NCI-H774 (cell line): ENCODE measurements at regions not wholly inside any gene's neighbourhood (a gene's known extent, or its start where the extent isn't known, plus 50 kb on each side); places are given as distances from the start of the nearest gene placed in this dataset.

ENCODE experiments used
- DNase-seq: peaks from one replicate; lab custom pipeline; 2025; lab: John Stamatoyannopoulos, UW

DNA sequence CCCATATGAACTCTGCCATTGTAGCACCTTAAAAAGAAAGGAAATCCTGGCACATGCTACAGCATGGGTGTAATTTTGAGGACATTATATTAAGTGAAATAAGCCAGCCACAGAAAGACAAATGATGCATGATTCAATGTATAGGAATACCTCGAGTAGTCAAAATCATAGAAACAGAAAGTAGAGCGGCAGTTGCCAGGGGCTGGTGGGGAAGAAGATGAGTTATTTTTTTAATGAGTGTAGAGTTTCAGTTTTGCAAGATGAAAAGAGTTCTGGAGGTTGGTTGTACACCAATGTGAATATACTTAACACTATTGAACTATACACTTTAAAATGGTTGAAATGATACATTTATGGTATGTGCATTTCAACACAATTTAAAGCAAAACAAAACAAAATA is 133.0 kb downstream of the ZDHHC21 start:
- no peak for DNase-seq

DNA sequence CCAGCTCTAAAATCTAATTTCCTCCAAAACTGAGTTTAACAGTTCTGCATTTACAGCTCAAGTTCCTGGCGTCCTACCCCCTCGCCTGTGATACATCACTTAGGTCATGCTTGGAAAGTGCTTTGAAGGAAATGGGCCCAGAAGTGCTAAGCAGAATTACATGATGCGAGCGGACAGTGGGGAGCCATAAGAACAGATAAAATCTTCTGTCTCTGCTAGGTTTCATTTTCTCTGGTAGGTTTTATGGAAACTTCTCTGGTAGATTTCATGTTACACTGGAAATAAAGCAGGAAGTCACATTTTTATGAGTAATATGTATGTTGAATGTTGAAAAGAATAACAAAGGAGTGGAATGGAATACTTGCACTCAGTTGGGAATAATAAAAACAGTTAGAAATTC is 138.3 kb downstream of the ZDHHC21 start:
- no peak for DNase-seq

DNA sequence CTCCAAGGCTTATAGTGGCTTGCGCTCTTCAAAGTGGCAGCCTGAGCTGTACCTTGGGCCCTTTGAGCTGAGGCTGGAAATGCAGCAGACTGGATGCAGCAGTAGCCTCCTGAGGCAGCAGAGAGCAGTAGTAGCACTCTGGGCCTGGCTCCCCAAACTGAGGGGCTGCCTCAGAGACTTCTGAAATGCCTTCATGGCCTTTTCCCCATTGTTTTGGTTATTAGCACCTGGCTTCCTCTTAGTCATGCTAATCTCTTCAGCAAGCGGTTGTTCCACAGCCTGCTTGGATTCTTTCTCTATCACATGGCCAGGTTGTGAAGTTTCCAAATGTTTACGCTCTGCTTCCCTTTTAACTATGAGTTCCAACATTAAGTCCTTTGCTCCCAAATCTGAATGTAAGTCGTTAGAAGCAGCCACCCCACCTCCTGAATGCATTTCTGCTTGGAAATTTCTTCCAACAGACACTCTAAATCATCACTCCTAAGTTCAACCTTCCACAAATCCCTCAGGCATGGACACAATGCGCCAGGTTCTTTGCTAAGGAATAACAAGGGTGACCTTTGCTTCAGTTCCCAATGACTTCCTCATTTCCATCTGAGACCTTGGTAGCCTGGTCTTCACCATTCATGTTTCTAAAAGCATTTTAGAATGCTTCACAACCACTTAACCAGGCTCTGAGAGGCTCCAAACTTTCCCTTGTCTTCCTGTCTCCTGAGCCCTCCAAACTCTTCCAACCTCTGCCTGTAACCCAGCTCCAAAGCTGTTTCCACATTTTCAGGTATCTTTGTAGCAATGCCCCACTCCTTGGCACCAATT is 145.8 kb downstream of the ZDHHC21 start:
- DNase-seq = no peak

DNA sequence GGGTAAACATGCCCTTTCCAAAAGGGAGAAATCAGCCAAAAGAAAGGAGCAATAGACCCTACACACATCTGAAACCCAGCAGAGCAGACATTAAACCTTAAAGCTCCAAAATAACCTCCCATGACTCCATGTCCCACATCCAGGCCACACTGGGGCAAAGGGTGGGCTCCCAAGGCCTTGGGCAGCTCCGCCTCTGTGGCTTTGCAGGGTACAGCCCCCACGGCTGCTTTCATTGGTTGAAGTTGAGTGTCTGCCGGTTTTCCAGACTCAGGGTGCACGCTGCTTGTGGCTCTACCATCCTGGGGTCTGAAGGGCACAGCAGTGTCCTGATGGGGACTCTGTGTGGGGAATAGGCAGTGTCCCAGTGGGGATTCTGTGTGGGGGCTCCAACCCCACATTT is 146.5 kb downstream of the ZDHHC21 start:
- DNase-seq = no peak

- peak; percentile 16 for DNase-seq
These were observed 151.2 kb downstream of the ZDHHC21 start for GRCh38 chr9:14542071-14542470.

DNA sequence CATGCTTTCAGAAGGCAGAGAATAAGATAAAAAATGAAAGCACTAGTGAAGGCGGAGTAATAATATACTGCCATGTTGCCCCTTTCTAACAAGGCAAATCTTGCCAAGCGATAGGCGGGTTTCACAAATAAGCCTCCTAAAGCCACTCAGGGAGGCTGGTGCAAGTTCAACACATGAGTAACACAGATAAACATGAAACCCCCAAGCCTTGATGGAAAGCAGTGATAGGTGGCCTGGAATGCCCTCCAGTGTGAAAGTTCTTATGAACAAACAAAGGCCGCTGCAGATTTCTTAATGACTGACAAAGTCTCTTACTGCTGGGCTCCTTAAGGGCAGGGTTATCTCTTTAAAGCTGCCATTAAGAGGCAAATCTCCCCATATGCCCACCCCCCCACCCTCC is 154.7 kb downstream of the ZDHHC21 start:
- no peak for DNase-seq

GRCh38 chr9:14535161-14535955 is 157.9 kb downstream of the ZDHHC21 start:
- DNase-seq = no peak

- no peak for DNase-seq
These were observed 159.2 kb downstream of the ZDHHC21 start for GRCh38 chr9:14533867-14534640.

DNA sequence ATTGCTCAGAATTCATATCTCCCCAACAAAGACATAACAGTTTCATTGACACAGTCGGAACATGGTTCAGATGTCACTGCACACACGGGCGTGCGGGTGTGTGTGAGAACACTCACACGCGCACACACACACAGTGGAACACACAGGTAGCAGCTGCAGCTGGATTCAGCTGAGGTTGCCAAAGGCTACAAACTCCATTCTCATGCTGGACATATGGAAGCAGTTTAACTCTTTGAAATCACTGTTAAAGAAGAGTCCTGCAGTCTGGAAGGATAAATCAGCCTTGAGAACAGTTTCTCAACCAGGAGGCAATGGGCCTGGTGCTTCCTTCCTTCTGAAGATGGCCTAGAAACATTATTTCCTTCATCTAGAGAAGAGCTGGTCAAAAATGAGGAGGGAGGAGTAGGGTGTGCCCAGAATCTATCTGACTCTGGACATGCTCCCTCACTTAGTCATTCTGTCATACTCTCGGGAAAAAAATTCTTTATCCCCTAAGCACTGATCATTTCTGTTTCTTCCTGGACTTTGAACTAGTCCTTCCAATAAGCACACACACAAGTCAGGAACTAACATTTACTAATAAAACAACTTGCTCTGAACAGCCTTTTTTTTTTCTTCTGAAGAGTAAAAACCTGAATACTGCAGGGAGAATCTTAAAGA is 160.6 kb downstream of the ZDHHC21 start:
- no peak for DNase-seq

- no peak for DNase-seq
These were observed 161.6 kb downstream of the ZDHHC21 start for GRCh38 chr9:14531341-14532269.

GRCh38 chr9:14530841-14531240 is 162.4 kb downstream of the ZDHHC21 start:
- no peak for DNase-seq

- DNase-seq = no peak
These were observed 162.9 kb downstream of the ZDHHC21 start for GRCh38 chr9:14530366-14530765.

DNA sequence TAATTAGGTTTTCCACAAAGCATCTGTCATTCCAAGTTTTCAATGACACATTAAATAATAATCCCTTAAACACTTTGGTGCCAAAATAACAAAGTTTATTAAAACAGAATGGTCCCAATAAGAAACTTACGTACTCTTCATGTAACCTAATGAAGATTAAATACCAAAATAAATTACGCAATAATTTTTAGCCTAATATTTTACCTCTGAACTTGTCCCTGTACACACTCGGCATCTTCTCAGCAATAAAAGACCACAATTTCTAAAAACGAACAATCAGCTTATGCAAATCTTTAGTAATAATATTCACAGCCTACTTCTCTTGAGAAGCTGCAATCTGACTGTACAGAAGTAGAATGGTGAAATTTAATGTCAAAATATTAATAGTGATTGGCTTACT is 163.6 kb downstream of the ZDHHC21 start:
- DNase-seq = no peak

DNA sequence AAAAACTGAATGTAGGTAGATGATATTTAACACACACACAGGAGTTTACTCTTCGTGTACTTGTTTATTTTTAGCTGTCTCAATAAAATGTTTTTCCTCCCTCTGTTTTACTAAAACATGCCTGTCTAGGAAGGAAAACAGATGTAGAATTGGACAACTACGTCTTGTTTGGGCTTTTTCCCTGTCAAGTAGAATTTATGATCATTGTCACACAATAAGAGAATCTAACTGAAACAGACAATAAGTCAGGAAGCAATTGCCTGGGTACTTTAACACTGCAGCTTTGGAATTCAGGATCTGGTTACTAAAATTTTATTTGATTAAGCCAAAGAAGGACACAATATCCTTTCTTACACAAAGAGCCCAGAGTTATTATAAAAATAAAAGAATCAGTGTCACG is 164.2 kb downstream of the ZDHHC21 start:
- DNase-seq = no peak

GRCh38 chr9:14526504-14526903 is 166.7 kb downstream of the ZDHHC21 start:
- no peak for DNase-seq

DNA sequence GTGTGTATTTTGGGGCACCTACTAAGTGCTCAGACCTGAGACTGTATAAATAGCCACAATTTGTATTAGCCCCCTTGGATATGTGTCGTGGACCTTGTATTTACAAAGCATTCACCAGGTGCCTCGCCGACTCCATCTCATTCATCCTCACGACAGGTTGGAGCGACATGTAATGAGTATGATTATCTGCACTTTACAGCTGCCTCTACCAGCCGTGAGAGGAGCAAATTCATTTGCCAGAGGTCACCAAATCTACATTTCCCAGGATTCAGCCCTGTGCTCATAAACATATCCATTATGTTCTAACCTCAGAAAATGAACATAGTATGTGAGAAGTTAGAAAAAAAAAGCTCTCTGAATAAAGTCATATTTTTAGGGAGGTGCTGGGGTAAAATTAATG is 167.4 kb downstream of the ZDHHC21 start:
- DNase-seq = no peak

DNA sequence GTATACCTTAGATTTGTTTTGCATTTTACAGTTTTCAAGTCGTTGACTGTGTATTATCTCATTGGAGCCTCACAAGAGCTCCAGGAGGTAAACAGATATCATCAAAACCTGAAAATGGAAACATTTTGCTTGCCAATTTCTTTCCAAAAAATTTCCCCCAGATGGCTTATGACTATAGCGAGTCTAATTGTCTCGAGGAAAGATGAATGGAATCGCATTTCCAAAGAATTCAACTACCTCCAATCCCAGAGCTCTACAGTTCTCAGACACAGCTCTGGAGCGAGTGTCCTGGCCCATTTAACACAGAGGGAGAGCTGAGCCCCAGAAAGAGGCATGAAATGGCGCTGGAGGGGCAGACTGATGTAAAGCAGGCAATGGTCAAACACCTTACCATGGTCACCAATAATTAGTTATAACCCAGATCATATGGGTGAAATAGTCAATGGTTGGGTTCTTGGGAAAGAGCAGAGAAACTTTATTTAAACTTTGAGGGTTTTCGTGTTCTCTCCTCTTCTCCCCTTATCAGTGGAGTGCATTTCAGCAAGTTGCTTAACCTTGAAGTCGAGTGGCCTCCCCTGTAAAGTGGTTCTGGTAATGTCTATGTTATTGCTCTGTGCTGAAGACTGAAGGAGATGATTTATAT is 168.2 kb downstream of the ZDHHC21 start:
- no peak for DNase-seq

DNA sequence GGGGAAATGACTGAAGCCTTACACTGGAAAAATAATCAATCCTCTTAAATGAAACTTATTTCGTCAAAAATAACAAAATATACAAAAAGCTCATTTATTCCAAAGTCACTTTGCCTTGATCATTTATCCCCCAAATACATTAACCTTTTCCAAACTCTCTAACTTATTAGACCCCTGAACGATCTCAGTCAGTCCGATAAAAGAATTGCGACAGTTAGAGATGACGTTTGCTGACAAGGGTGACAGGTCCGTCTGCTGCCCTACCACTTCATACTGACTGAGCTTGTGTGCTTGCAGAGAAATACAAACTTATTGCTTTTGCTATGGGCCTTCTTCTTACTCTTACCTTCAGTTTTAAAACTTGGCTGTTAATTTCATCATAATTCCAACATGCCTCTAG is 169.7 kb downstream of the ZDHHC21 start:
- DNase-seq = no peak

GRCh38 chr9:14522627-14523379 is 170.4 kb downstream of the ZDHHC21 start:
- no peak for DNase-seq

DNA sequence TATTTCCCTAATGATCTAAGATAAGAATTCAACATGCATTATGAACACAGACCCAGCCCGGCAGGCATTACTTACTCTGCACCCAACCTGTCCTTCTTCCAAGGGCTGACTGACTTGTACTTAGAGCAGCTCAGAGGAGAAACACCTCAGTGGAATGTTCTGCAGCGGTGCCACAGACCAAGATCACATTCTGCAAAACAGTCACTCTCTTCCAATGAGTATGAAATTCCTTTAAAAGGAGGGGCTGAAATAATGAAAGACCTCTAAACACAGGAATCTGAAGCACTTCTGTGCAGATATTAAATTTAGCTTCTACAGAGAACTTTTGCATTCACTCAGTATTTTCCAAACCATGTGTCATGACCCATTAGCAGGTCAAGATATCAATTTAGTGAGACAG is 172.9 kb downstream of the ZDHHC21 start:
- DNase-seq = no peak
